ENCODE measurements at regions not wholly inside any gene's neighbourhood (a gene's known extent, or its start where the extent isn't known, plus 50 kb on each side); places are given as distances from the start of the nearest gene placed in this dataset.

GRCh38 chr10:117927332-117927731, 119.4 kb downstream of the RAB11FIP2 start:
- H3K36me3 ChIP-seq (ENCODE audit: control insufficient read depth in 1 of 2, insufficient read depth in 2 of 2, low read length in 2 of 2), result no peaks in the 10 kb centered on the region
- H3K9ac ChIP-seq (ENCODE audit: low read depth in 1 of 2, low read length in 2 of 2), result no peak overlapping the region
- no peak overlapping the region for H3K4me3 ChIP-seq (ENCODE audit: low read depth in 1 of 2, low read length in 2 of 2)
- no peak overlapping the region for H3K27ac ChIP-seq (ENCODE audit: low read depth, low read length)
- H3K4me1 ChIP-seq (ENCODE audit: control insufficient read depth in 1 of 2, insufficient read depth in 2 of 2, low read length in 2 of 2), result no peaks in the 10 kb centered on the region
- H3K9me3 ChIP-seq (ENCODE audit: control insufficient read depth in 1 of 2, low read length in 2 of 2), result no peaks in the 10 kb centered on the region
- no peaks in the 10 kb centered on the region for H3K27me3 ChIP-seq (ENCODE audit: control insufficient read depth in 1 of 2, insufficient read depth in 2 of 2, low read length in 2 of 2)

- Histone ChIP-seq H3K9ac (ENCODE audit: low read depth in 1 of 2, low read length in 2 of 2) (no peak overlapping the region), H3K4me1 (ENCODE audit: control insufficient read depth in 1 of 2, insufficient read depth in 2 of 2, low read length in 2 of 2) (no peaks in the 10 kb centered on the region), H3K27ac (ENCODE audit: low read depth, low read length) (no peak overlapping the region), H3K9me3 (ENCODE audit: control insufficient read depth in 1 of 2, low read length in 2 of 2) (no peaks in the 10 kb centered on the region), H3K4me3 (ENCODE audit: low read depth in 1 of 2, low read length in 2 of 2) (no peak overlapping the region), H3K27me3 (ENCODE audit: control insufficient read depth in 1 of 2, insufficient read depth in 2 of 2, low read length in 2 of 2) (no peaks in the 10 kb centered on the region), H3K36me3 (ENCODE audit: control insufficient read depth in 1 of 2, insufficient read depth in 2 of 2, low read length in 2 of 2) (no peaks in the 10 kb centered on the region)
Observed at GRCh38 chr10:117927871-117928270, 118.9 kb downstream of the RAB11FIP2 start.

DNA sequence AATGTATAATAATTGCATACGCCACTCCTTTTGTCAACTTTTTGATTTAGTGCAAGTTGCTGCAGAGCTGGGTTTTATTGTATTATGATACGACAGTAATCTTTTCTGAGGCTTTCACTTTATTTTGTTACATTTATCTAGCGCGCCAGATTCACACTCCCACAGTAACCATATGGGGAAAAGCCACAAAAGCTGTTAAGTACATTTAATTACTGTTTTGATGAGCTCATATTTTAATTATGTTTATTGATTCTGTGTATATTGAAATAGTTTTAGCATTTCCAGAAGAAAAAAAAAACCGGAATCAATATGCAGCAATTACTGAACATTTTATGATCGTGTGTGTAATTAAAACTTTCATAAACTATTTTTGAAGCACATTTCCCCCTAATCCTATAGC, 118.5 kb downstream of the RAB11FIP2 start:
- no peaks in the 10 kb centered on the region for H3K36me3 ChIP-seq (ENCODE audit: control insufficient read depth in 1 of 2, insufficient read depth in 2 of 2, low read length in 2 of 2)
- no peak overlapping the region for H3K4me3 ChIP-seq (ENCODE audit: low read depth in 1 of 2, low read length in 2 of 2)
- H3K4me1 ChIP-seq (ENCODE audit: control insufficient read depth in 1 of 2, insufficient read depth in 2 of 2, low read length in 2 of 2), result no peaks in the 10 kb centered on the region
- H3K9me3 ChIP-seq (ENCODE audit: control insufficient read depth in 1 of 2, low read length in 2 of 2), result no peaks in the 10 kb centered on the region
- no peaks in the 10 kb centered on the region for H3K27me3 ChIP-seq (ENCODE audit: control insufficient read depth in 1 of 2, insufficient read depth in 2 of 2, low read length in 2 of 2)
- H3K9ac ChIP-seq (ENCODE audit: low read depth in 1 of 2, low read length in 2 of 2), result no peak overlapping the region
- no peak overlapping the region for H3K27ac ChIP-seq (ENCODE audit: low read depth, low read length)

GRCh38 chr10:117928741-117929140, 118.0 kb downstream of the RAB11FIP2 start:
- Histone ChIP-seq H3K4me1 (ENCODE audit: control insufficient read depth in 1 of 2, insufficient read depth in 2 of 2, low read length in 2 of 2) (no peaks in the 10 kb centered on the region), H3K27me3 (ENCODE audit: control insufficient read depth in 1 of 2, insufficient read depth in 2 of 2, low read length in 2 of 2) (no peaks in the 10 kb centered on the region), H3K4me3 (ENCODE audit: low read depth in 1 of 2, low read length in 2 of 2) (no peak overlapping the region), H3K36me3 (ENCODE audit: control insufficient read depth in 1 of 2, insufficient read depth in 2 of 2, low read length in 2 of 2) (no peaks in the 10 kb centered on the region), H3K9me3 (ENCODE audit: control insufficient read depth in 1 of 2, low read length in 2 of 2) (no peaks in the 10 kb centered on the region), H3K9ac (ENCODE audit: low read depth in 1 of 2, low read length in 2 of 2) (no peak overlapping the region), H3K27ac (ENCODE audit: low read depth, low read length) (no peak overlapping the region)

GRCh38 chr10:117929327-117930067, 117.2 kb downstream of the RAB11FIP2 start:
- Histone ChIP-seq H3K4me3 (ENCODE audit: low read depth in 1 of 2, low read length in 2 of 2) (no peak overlapping the region), H3K9me3 (ENCODE audit: control insufficient read depth in 1 of 2, low read length in 2 of 2) (no peaks in the 10 kb centered on the region), H3K4me1 (ENCODE audit: control insufficient read depth in 1 of 2, insufficient read depth in 2 of 2, low read length in 2 of 2) (no peaks in the 10 kb centered on the region), H3K27ac (ENCODE audit: low read depth, low read length) (no peak overlapping the region), H3K36me3 (ENCODE audit: control insufficient read depth in 1 of 2, insufficient read depth in 2 of 2, low read length in 2 of 2) (no peaks in the 10 kb centered on the region), H3K27me3 (ENCODE audit: control insufficient read depth in 1 of 2, insufficient read depth in 2 of 2, low read length in 2 of 2) (no peaks in the 10 kb centered on the region), H3K9ac (ENCODE audit: low read depth in 1 of 2, low read length in 2 of 2) (no peak overlapping the region)

- H3K27ac ChIP-seq (ENCODE audit: low read depth, low read length), result no peak overlapping the region
- H3K4me3 ChIP-seq (ENCODE audit: low read depth in 1 of 2, low read length in 2 of 2), result no peak overlapping the region
- no peak overlapping the region for H3K9ac ChIP-seq (ENCODE audit: low read depth in 1 of 2, low read length in 2 of 2)
- no peaks in the 10 kb centered on the region for H3K27me3 ChIP-seq (ENCODE audit: control insufficient read depth in 1 of 2, insufficient read depth in 2 of 2, low read length in 2 of 2)
- no peaks in the 10 kb centered on the region for H3K4me1 ChIP-seq (ENCODE audit: control insufficient read depth in 1 of 2, insufficient read depth in 2 of 2, low read length in 2 of 2)
- H3K9me3 ChIP-seq (ENCODE audit: control insufficient read depth in 1 of 2, low read length in 2 of 2), result no peaks in the 10 kb centered on the region
- no peaks in the 10 kb centered on the region for H3K36me3 ChIP-seq (ENCODE audit: control insufficient read depth in 1 of 2, insufficient read depth in 2 of 2, low read length in 2 of 2)
Observed at GRCh38 chr10:117931078-117931477, 115.7 kb downstream of the RAB11FIP2 start.

DNA sequence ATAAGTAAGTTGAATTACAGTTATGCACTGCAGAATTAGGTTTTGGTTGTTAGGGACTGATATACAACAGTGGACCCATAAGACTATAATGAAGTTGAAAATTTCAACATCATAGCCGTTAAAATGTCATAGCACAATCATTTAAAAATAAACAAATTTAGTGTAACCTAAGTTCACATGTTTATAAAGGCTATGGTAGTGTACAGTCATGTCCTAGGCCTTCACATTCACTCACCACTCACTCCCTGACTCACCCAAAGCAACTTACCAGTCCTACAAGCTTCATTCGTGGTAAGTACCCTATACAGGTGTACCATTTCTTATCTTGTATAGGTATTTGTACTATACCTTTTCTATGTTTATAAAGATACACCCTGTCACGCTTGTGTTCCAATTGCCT, 113.7 kb downstream of the RAB11FIP2 start:
- no peak overlapping the region for H3K27ac ChIP-seq (ENCODE audit: low read depth, low read length)
- no peaks in the 10 kb centered on the region for H3K27me3 ChIP-seq (ENCODE audit: control insufficient read depth in 1 of 2, insufficient read depth in 2 of 2, low read length in 2 of 2)
- H3K4me3 ChIP-seq (ENCODE audit: low read depth in 1 of 2, low read length in 2 of 2), result no peak overlapping the region
- no peak overlapping the region for H3K9ac ChIP-seq (ENCODE audit: low read depth in 1 of 2, low read length in 2 of 2)
- no peaks in the 10 kb centered on the region for H3K36me3 ChIP-seq (ENCODE audit: control insufficient read depth in 1 of 2, insufficient read depth in 2 of 2, low read length in 2 of 2)
- no peaks in the 10 kb centered on the region for H3K9me3 ChIP-seq (ENCODE audit: control insufficient read depth in 1 of 2, low read length in 2 of 2)
- no peaks in the 10 kb centered on the region for H3K4me1 ChIP-seq (ENCODE audit: control insufficient read depth in 1 of 2, insufficient read depth in 2 of 2, low read length in 2 of 2)

GRCh38 chr10:117934477-117934876, 112.3 kb downstream of the RAB11FIP2 start:
- Histone ChIP-seq H3K9ac (ENCODE audit: low read depth in 1 of 2, low read length in 2 of 2) (no peak overlapping the region), H3K4me1 (ENCODE audit: control insufficient read depth in 1 of 2, insufficient read depth in 2 of 2, low read length in 2 of 2) (no peaks in the 10 kb centered on the region), H3K36me3 (ENCODE audit: control insufficient read depth in 1 of 2, insufficient read depth in 2 of 2, low read length in 2 of 2) (no peaks in the 10 kb centered on the region), H3K9me3 (ENCODE audit: control insufficient read depth in 1 of 2, low read length in 2 of 2) (no peaks in the 10 kb centered on the region), H3K27ac (ENCODE audit: low read depth, low read length) (no peak overlapping the region), H3K4me3 (ENCODE audit: low read depth in 1 of 2, low read length in 2 of 2) (no peak overlapping the region), H3K27me3 (ENCODE audit: control insufficient read depth in 1 of 2, insufficient read depth in 2 of 2, low read length in 2 of 2) (no peaks in the 10 kb centered on the region)

DNA sequence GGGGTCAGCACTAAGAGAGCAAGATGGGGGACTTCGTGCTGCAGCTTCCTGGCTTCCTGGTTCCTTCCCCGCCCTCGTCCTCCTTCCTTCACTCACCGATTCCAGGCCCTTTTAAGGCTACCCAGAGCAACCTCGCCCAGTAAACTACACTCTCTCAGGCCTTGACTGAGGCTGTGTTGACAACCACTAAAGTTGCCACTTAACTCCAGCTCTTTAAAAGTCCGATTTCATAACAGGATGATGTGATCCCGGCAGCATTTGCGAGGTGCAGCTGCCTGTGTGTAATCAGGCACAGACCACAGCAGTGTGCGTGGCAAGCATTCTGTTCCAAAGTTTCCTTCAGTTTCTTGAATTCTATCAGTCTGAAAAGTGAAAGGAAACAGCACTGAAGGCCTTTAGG, 110.6 kb downstream of the RAB11FIP2 start:
- no peak overlapping the region for H3K27ac ChIP-seq (ENCODE audit: low read depth, low read length)
- H3K4me3 ChIP-seq (ENCODE audit: low read depth in 1 of 2, low read length in 2 of 2), result no peak overlapping the region

DNA sequence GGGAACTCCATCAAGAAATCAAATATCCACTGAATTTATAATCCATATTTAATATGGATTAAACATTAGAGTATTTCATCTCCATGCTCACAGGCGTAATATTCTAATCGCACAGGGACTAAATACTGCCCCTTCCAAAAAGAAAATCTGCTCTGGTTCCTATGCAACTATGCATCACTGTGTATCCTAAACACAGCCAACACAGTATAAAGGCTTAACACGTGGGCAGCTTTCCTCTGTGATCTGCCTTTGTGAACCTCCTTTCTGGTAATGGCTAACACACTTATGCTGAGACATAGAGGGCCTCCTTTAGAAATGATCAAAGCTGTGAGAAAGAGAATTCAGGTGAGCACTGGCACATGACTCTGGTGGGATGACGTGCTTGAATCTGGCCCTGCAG, 110.2 kb downstream of the RAB11FIP2 start:
- Histone ChIP-seq H3K9me3 (ENCODE audit: control insufficient read depth in 1 of 2, low read length in 2 of 2) (no peaks in the 10 kb centered on the region), H3K9ac (ENCODE audit: low read depth in 1 of 2, low read length in 2 of 2) (no peak overlapping the region), H3K4me3 (ENCODE audit: low read depth in 1 of 2, low read length in 2 of 2) (no peak overlapping the region), H3K27ac (ENCODE audit: low read depth, low read length) (no peak overlapping the region), H3K27me3 (ENCODE audit: control insufficient read depth in 1 of 2, insufficient read depth in 2 of 2, low read length in 2 of 2) (no peaks in the 10 kb centered on the region), H3K4me1 (ENCODE audit: control insufficient read depth in 1 of 2, insufficient read depth in 2 of 2, low read length in 2 of 2) (no peaks in the 10 kb centered on the region), H3K36me3 (ENCODE audit: control insufficient read depth in 1 of 2, insufficient read depth in 2 of 2, low read length in 2 of 2) (no peaks in the 10 kb centered on the region)

More for the DNA sequence above, 110.6 kb downstream of the RAB11FIP2 start:
- Histone ChIP-seq H3K4me1 (ENCODE audit: control insufficient read depth in 1 of 2, insufficient read depth in 2 of 2, low read length in 2 of 2) (no peaks in the 10 kb centered on the region), H3K9me3 (ENCODE audit: control insufficient read depth in 1 of 2, low read length in 2 of 2) (no peaks in the 10 kb centered on the region), H3K36me3 (ENCODE audit: control insufficient read depth in 1 of 2, insufficient read depth in 2 of 2, low read length in 2 of 2) (no peaks in the 10 kb centered on the region), H3K9ac (ENCODE audit: low read depth in 1 of 2, low read length in 2 of 2) (no peak overlapping the region), H3K27me3 (ENCODE audit: control insufficient read depth in 1 of 2, insufficient read depth in 2 of 2, low read length in 2 of 2) (no peaks in the 10 kb centered on the region)

Measured in duodenal mucosa (tissue), 2 donors.